HepG2 (cell line): ENCODE measurements at regions not wholly inside any gene's neighbourhood (a gene's known extent, or its start where the extent isn't known, plus 50 kb on each side); places are given as distances from the start of the nearest gene placed in this dataset.

Experiments used
- ATAC-seq: fragments of 200-7000 bp; cut with Tn5 transposase; 3 replicates; pipeline ENCODE4 v1.9.1; 2020; ENCODE audit warnings: mild to moderate bottlenecking, moderate library complexity
- BruUV-seq: library from RNA; stranded (reverse); fragments of 400-500 nt; replicated peaks from 2 replicates; lab custom pipeline; 2021; lab: Mats Ljungman, UMichigan
- CTCF ChIA-PET: fragments of 300-600 bp; formaldehyde crosslinking; extraction: SDS; loops from one replicate; lab custom pipeline; 2021; ENCODE audit warnings: low total read pairs, inconsistent platforms, low intra/inter-chr PET ratio; lab: Yijun Ruan, JAX
- POLR2A ChIA-PET: fragments of 350-600 bp; sonication (Branson Sonifier 250); formaldehyde crosslinking; loops from one replicate; lab custom pipeline; 2020; ENCODE audit warnings: antibody characterized with exemption, inconsistent platforms; lab: Yijun Ruan, JAX
- DNase-seq: peaks from one replicate; pipeline ENCODE4 v3.0.0-alpha.2; 2015; ENCODE audit warnings: low spot score
- FAIRE-seq: peaks from 3 replicates; lab custom pipeline; 2011; peaks lifted over from hg19 to GRCh38; lab: Jason Lieb, UNC
- H2AFZ ChIP-seq: one replicate; pipeline ENCODE4 v1.6.1; 2011; ENCODE audit warnings: low read length, inconsistent platforms
- H3K27ac ChIP-seq: fragments of 300-600 bp; 3 replicates; pipeline ENCODE4 v1.8.0; 2011; ENCODE audit warnings: mixed run types, mild to moderate bottlenecking, mixed read lengths, low read length, inconsistent platforms; ENCODE audit not compliant: insufficient read depth; ENCODE audit errors: extremely low read length
- H3K27me3 ChIP-seq, 2 experiments: fragments of 200-600 bp in 1 of 2; 2 replicates in 1 of 2; 3 replicates in 1 of 2; pipeline versions ENCODE4 v1.6.0 to v1.8.0; 2011; ENCODE audit warnings: low read length in 2 of 2, mild to moderate bottlenecking in 2 of 2, moderate library complexity in 2 of 2, inconsistent platforms in 1 of 2; ENCODE audit not compliant: insufficient read depth in 2 of 2, control insufficient read depth in 1 of 2
- H3K36me3 ChIP-seq, 2 experiments: fragments of 200-600 bp in 1 of 2; replicated peaks in 1 of 2; 2 replicates in 1 of 2; 3 replicates in 1 of 2; pipeline versions ENCODE4 v1.5.1 to v1.8.0; 2011; ENCODE audit warnings: low read length in 2 of 2, inconsistent platforms in 1 of 2; ENCODE audit not compliant: insufficient read depth in 2 of 2, control insufficient read depth in 1 of 2
- H3K4me1 ChIP-seq: 2 replicates; pipeline ENCODE4 v1.5.1; 2012; ENCODE audit warnings: low read length, inconsistent platforms; ENCODE audit not compliant: insufficient read depth
- H3K4me2 ChIP-seq: 2 replicates; pipeline ENCODE4 v1.6.0; 2011; ENCODE audit warnings: low read depth, low read length, inconsistent platforms
- H3K4me3 ChIP-seq, 3 experiments: fragments of 200-600 bp in 1 of 3; sonication (generic), shearing (Covaris generic) in 1 of 3; replicated peaks in 1 of 3; 2 replicates each; pipeline ENCODE4 v1.5.1; 2011 to 2016; ENCODE audit warnings: low read length in 3 of 3, inconsistent platforms in 2 of 3, low read depth in 2 of 3, mild to moderate bottlenecking in 2 of 3, control low read depth in 1 of 3, mixed read lengths in 1 of 3; ENCODE audit not compliant: insufficient read depth in 1 of 3
- H3K79me2 ChIP-seq: one replicate; pipeline ENCODE4 v1.6.1; 2011; ENCODE audit warnings: low read length, inconsistent platforms; ENCODE audit not compliant: insufficient read depth
- H3K9ac ChIP-seq: 2 replicates; pipeline ENCODE4 v1.6.0; 2011; ENCODE audit warnings: mild to moderate bottlenecking, low read depth, low read length, inconsistent platforms; ENCODE audit not compliant: insufficient read depth
- H3K9me3 ChIP-seq: 2 replicates; pipeline ENCODE4 v1.5.1; 2012; ENCODE audit warnings: mild to moderate bottlenecking, low read length
- H4K20me1 ChIP-seq: 2 replicates; pipeline ENCODE4 v1.6.0; 2011; ENCODE audit warnings: inconsistent platforms, mild to moderate bottlenecking, low read length, moderate library complexity; ENCODE audit not compliant: insufficient read depth
- CTCF ChIP-seq: sonication (generic); formaldehyde crosslinking; IDR thresholded peaks from 2 replicates; pipeline ENCODE4 v1.5.0; 2020; ENCODE audit warnings: mild to moderate bottlenecking, missing genetic modification reagents, moderate library complexity
- RAD21 ChIP-seq: fragments of 450-650 bp; formaldehyde crosslinking; IDR thresholded peaks from 2 replicates; pipeline ENCODE4 v1.5.0; 2020; ENCODE audit warnings: mild to moderate bottlenecking
- RXRB ChIP-seq: IDR thresholded peaks from 2 replicates; pipeline ENCODE4 v1.6.1; 2016; ENCODE audit warnings: borderline replicate concordance, missing genetic modification reagents, missing compliant biosample characterization
- SMARCC2 ChIP-seq: fragments of 450-650 bp; IDR thresholded peaks from 2 replicates; pipeline ENCODE4 v1.6.1; 2017; ENCODE audit warnings: antibody characterized with exemption, mild to moderate bottlenecking
- SMC3 ChIP-seq: IDR thresholded peaks from 2 replicates; pipeline ENCODE4 v1.6.1; 2011; ENCODE audit warnings: low read length, improper control_type of control experiment
- STAG1 ChIP-seq: sonication (generic); formaldehyde crosslinking; IDR thresholded peaks from 2 replicates; pipeline ENCODE4 v1.4.0; 2020; ENCODE audit warnings: missing genetic modification reagents
- ZSCAN21 ChIP-seq: sonication (generic); formaldehyde crosslinking; IDR thresholded peaks from 2 replicates; pipeline ENCODE4 v1.8.0; 2022; ENCODE audit warnings: mild to moderate bottlenecking, missing genetic modification reagents, moderate library complexity, borderline replicate concordance
- in situ Hi-C: cut with HindIII; loops from 2 replicates; pipeline ENCODE4 v1.10.0; 2017; ENCODE audit warnings: low pct_unique_long_range_greater_than_20kb; ENCODE audit not compliant: extremely low pct_ligation_motif_present
- intact Hi-C: fragments of 100-400 bp; cut with micrococcal nuclease; formaldehyde crosslinking; loops from one replicate; pipeline ENCODE4 v1.10.0; 2022; ENCODE audit not compliant: unreplicated experiment

GRCh38 chr6:53979468-53980067 is 131.7 kb upstream of the MLIP start:
- H2AFZ ChIP-seq = no peak overlapping the region
- ATAC-seq (no peak), DNase-seq (peak; percentile 43), FAIRE-seq (peak; percentile 49)
- intact Hi-C loops (loop anchor here (1.0 to 10.0 kb wide), 3 partner anchors 735 to 1263 kb away; no protein-coding TSS in a partner anchor), in situ Hi-C loops (loop anchor here (10.0 to 25.0 kb wide), 3 partner anchors 733 to 1258 kb away; no protein-coding TSS in a partner anchor)
- TF ChIP-seq CTCF (peak; percentile 77), STAG1 (CRISPR knock-in tag) (peak; percentile 84), SMARCC2 (no peak), ZSCAN21 (CRISPR knock-in tag) (no peak), RAD21 (peak; percentile 59; the same call in 1 of the 2 replicates), SMC3 (peak; percentile 59), RXRB (0 out of 2 replicates have a peak, but pooled peaks have one; percentile 30)
- H3K4me1 ChIP-seq = no peaks in the 10 kb centered on the region
- ChIA-PET POLR2A (no interaction called here), CTCF (interaction anchor here (2.8 kb wide), 1 partner anchor 288 kb away, joined by 15 read pairs; no protein-coding TSS in a partner anchor)
- no peaks in the 10 kb centered on the region for H3K36me3 ChIP-seq
- H3K27ac ChIP-seq = no peak overlapping the region
- H3K9me3 ChIP-seq = no peaks in the 10 kb centered on the region
- no peak overlapping the region for H3K4me3 ChIP-seq
- H3K9ac ChIP-seq = no peak overlapping the region
- BruUV-seq = no TSS peak
- H3K79me2 ChIP-seq = no peaks in the 10 kb centered on the region
- H4K20me1 ChIP-seq = no peaks in the 10 kb centered on the region
- no peak overlapping the region for H3K4me2 ChIP-seq
- H3K27me3 ChIP-seq = no peaks in the 10 kb centered on the region
